Lung (tissue), 11 donors: ENCODE measurements at regions not wholly inside any gene's neighbourhood (a gene's known extent, or its start where the extent isn't known, plus 50 kb on each side); places are given as distances from the start of the nearest gene placed in this dataset.

Experiments
- ATAC-seq: fragments of 200-7000 bp; cut with Tn5 transposase; one replicate; pipeline ENCODE4 v1.9.1; 2020; ENCODE audit warnings: moderate number of reproducible peaks; ENCODE audit not compliant: insufficient read depth, low FRiP score
- DNase-seq, 3 donors: peaks; one replicate each; pipeline ENCODE4 v3.0.0-alpha.2; 2013 to 2017
- H3K27ac ChIP-seq, 2 donors: one replicate each; pipeline ENCODE4 v1.5.1; 2013; ENCODE audit warnings: mild to moderate bottlenecking in 2 of 2, moderate library complexity in 2 of 2, control low read depth in 1 of 2, inconsistent platforms in 1 of 2, low read depth in 1 of 2, low read length in 1 of 2
- H3K27me3 ChIP-seq, 3 donors: one replicate each; pipeline ENCODE4 v1.5.1; 2013; ENCODE audit warnings: low read length in 2 of 3; ENCODE audit not compliant: control insufficient read depth in 3 of 3, insufficient read depth in 3 of 3
- H3K36me3 ChIP-seq, 4 donors: one replicate each; pipeline ENCODE4 v1.5.1; 2013; ENCODE audit warnings: low read length in 4 of 4, mild to moderate bottlenecking in 1 of 4, moderate library complexity in 1 of 4; ENCODE audit not compliant: control insufficient read depth in 4 of 4, insufficient read depth in 4 of 4
- H3K4me1 ChIP-seq, 5 donors: one replicate each; pipeline ENCODE4 v1.5.1; 2013; ENCODE audit warnings: low read length in 5 of 5, mild to moderate bottlenecking in 2 of 5, moderate library complexity in 1 of 5; ENCODE audit not compliant: control insufficient read depth in 5 of 5, insufficient read depth in 5 of 5
- H3K4me3 ChIP-seq: one replicate; pipeline ENCODE4 v1.5.1; 2013; ENCODE audit warnings: mild to moderate bottlenecking, control low read depth, moderate library complexity
- H3K9ac ChIP-seq, 2 donors: one replicate each; pipeline ENCODE4 v1.5.1; 2013; ENCODE audit warnings: low read length in 2 of 2, control low read depth in 1 of 2; ENCODE audit not compliant: insufficient read depth in 1 of 2
- H3K9me3 ChIP-seq, 4 donors: one replicate each; pipeline ENCODE4 v1.5.1; 2013; ENCODE audit warnings: low read length in 3 of 4, mild to moderate bottlenecking in 1 of 4, moderate library complexity in 1 of 4; ENCODE audit not compliant: control insufficient read depth in 4 of 4, insufficient read depth in 3 of 4
- WGBS, 2 donors: extraction: QIAGEN DNeasy Blood & Tissue Kit; methylation state at CpG; one replicate each; pipeline ENCODE4 v1.1.7; 2013; 5-methylcytosine and 5-hydroxymethylcytosine counted together
- TF ChIP-seq, protein P1 (sequence below): IDR thresholded peaks from 2 replicates; pipeline ENCODE4 v1.5.1; 2012; ENCODE audit warnings: mild to moderate bottlenecking; ENCODE audit errors: control extremely low read depth, extremely low read depth
- donor health status: control.
- donor health status: control.
- donor health status: Bipolar disorder and iron deficiency.
- donor health status: healthy.
- donor health status: DM: yes; HTN: yes; CAD: no.

DNA sequence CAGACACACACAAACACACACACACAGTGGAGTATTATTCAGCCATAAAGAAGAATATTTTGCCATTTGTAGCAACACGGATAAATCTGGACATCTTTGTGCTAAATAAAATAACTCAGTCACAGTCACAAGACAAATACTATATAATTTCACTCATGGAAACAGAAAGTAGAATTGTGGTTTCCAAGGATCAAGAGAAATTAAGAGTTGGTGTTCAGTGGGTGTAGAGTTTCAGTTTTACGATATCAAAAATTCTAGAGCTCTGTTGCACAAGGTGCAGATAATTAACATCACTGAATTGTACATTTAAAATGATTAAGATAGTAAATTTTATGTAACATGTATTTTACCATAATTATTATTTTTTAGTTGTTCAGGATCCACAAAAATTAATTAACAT, 1235.0 kb downstream of the XPNPEP1 start:
- no peak overlapping the region for H3K27ac ChIP-seq
- no peaks in the 10 kb centered on the region for H3K4me1 ChIP-seq
- H3K9me3 ChIP-seq = peaks cover 0 to 3% (median 0%) of the 10 kb centered on the region in 4 donors
- TF ChIP-seq, protein P1, sequence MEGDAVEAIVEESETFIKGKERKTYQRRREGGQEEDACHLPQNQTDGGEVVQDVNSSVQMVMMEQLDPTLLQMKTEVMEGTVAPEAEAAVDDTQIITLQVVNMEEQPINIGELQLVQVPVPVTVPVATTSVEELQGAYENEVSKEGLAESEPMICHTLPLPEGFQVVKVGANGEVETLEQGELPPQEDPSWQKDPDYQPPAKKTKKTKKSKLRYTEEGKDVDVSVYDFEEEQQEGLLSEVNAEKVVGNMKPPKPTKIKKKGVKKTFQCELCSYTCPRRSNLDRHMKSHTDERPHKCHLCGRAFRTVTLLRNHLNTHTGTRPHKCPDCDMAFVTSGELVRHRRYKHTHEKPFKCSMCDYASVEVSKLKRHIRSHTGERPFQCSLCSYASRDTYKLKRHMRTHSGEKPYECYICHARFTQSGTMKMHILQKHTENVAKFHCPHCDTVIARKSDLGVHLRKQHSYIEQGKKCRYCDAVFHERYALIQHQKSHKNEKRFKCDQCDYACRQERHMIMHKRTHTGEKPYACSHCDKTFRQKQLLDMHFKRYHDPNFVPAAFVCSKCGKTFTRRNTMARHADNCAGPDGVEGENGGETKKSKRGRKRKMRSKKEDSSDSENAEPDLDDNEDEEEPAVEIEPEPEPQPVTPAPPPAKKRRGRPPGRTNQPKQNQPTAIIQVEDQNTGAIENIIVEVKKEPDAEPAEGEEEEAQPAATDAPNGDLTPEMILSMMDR = no peak
- no peak for ATAC-seq
- WGBS, 2 donors = 81 to 90% methylated on average over 2 of the region's 2 CpGs
- no peak overlapping the region for H3K4me3 ChIP-seq
- DNase-seq = no peak
- H3K36me3 ChIP-seq = no peaks in the 10 kb centered on the region
- H3K9ac ChIP-seq = no peak overlapping the region
- no peaks in the 10 kb centered on the region for H3K27me3 ChIP-seq

DNA sequence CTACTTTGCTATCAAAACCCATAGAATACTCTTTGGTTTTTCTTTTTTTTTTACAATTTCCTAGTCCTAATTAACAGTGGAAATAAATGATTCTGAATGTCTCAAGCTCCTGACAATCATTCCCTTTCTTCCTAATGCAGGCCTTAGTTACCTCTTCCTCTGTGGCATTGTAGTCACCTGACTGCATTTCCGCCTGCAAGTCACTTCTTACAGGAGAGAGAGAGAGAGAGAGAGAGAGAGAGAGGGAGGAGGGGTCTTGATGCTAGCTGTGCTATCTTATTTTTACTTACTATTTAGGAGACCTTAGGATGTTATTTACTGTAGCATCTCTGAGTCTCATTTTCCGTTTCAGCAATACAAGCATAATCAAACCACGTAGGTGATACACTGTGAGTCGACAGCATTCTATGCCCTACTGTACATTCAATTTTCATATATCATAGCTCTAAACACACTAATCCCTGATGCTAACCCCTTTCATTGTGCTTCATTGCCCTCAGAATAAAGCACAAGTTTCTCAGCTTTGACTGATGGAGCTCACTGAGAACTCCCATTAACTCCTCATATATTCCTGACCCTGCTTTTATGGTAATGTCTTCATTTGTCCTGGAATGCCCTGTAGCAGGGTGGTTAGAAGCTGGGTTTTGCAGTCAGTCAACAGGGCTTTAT, 1237.3 kb downstream of the XPNPEP1 start:
- H3K9me3 ChIP-seq = peaks cover 0 to under 1% (median 0%) of the 10 kb centered on the region in 4 donors
- H3K4me3 ChIP-seq = no peak overlapping the region
- H3K9ac ChIP-seq = no peak overlapping the region
- ATAC-seq (no peak), DNase-seq (no peak)
- no peak overlapping the region for H3K27ac ChIP-seq
- no peaks in the 10 kb centered on the region for H3K27me3 ChIP-seq
- TF ChIP-seq, protein P1 = no peak
- no peaks in the 10 kb centered on the region for H3K4me1 ChIP-seq
- 75 to 83% methylated on average over 4 of the region's 4 CpGs for WGBS, 2 donors
- no peaks in the 10 kb centered on the region for H3K36me3 ChIP-seq

DNA sequence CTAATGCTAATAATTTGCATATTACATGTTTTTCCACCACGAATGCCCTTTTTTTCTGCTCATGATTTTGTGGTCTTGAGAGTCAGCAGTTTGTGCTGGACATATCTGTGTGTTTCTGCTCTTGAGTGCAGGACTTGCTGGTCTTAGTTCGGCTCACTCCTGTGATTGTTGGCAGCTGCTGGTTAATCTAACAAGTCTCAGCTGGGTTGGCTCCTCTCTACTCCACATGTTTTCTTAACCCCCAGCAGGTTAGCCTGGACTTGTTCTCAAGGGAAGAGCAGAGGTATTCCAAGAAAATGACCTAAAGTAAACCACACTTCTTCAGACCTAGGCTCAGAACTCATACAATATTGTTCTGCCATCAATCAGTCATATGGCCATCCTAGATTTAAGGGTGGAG, 1238.9 kb downstream of the XPNPEP1 start:
- no peak overlapping the region for H3K27ac ChIP-seq
- H3K4me3 ChIP-seq = no peak overlapping the region
- TF ChIP-seq, protein P1 = no peak
- no peaks in the 10 kb centered on the region for H3K9me3 ChIP-seq
- H3K27me3 ChIP-seq = no peaks in the 10 kb centered on the region
- 44 to 63% methylated on average over 2 of the region's 2 CpGs for WGBS, 2 donors
- H3K9ac ChIP-seq = no peak overlapping the region
- ATAC-seq (no peak), DNase-seq (peak in 1 of 3 donors; percentile 11)
- no peaks in the 10 kb centered on the region for H3K4me1 ChIP-seq
- H3K36me3 ChIP-seq = no peaks in the 10 kb centered on the region

DNA sequence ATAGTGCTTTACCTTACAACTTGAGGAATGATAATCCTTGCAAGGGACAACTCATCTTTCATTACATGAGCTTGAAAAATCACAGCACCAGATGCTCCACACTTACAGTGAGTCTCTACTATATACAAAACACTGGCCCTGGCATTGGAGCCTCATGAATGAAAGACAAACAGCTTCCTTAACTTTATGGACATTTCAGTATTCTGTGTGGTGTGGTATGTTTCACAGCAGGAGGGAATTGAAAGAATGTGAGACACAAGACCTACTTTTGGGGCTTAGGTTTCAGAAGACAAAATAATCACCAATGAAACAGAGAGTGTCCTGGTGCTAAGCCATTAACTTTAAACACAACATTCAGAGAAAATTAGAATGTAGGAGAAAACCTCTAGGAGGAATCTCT, 1249.6 kb downstream of the XPNPEP1 start:
- no peak overlapping the region for H3K9ac ChIP-seq
- ATAC-seq (no peak), DNase-seq (no peak)

More for the DNA sequence above, 1249.6 kb downstream of the XPNPEP1 start:
- TF ChIP-seq, protein P1 = no peak
- H3K4me1 ChIP-seq = no peaks in the 10 kb centered on the region
- H3K27ac ChIP-seq = no peak overlapping the region
- H3K27me3 ChIP-seq = no peaks in the 10 kb centered on the region
- no peaks in the 10 kb centered on the region for H3K9me3 ChIP-seq
- no peak overlapping the region for H3K4me3 ChIP-seq
- no peaks in the 10 kb centered on the region for H3K36me3 ChIP-seq
